GM19467 (cell line): ENCODE measurements at regions not wholly inside any gene's neighbourhood (a gene's known extent, or its start where the extent isn't known, plus 50 kb on each side); places are given as distances from the start of the nearest gene placed in this dataset.

Source experiments
- ATAC-seq: cut with Tn5 transposase; IDR thresholded peaks from one replicate; pipeline ENCODE4 v1.9.1; 2021; ENCODE audit warnings: mild to moderate bottlenecking, moderate library complexity; ENCODE audit not compliant: unreplicated experiment

DNA sequence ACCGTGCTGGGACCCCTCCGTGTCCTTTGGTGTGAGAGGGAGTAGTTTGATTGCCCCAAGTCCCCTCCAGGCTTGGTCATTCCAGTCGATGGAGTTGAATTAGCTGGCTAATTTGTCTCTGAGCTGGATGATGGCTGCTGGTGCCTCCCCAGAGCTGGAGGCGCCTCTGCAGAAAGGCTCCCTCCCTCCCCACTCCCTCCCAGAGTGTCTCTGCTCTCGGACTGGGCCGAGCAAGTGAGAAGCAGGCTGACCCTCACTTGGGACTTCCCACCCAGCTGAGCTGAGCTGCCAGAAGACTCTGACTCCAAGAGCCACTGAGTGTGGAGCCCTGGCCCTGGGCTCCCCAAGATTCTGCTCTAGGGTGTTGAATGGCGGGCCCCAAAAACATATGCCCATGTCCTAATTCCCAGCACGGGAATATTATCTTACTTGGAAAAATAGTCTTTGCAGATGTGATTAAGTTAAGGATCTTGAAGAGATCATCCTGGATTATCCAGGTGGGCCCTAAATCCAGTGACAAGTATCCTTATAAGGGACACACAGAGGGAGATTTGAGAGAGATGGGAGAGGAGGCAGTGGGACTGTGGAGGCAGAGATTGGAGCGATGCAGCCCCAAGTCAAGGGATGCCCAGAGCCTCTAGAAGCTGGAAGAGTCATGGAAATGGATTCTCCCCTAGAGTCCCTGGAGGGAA is 60.7 kb upstream of the TLE3 start:
- no peak for ATAC-seq

DNA sequence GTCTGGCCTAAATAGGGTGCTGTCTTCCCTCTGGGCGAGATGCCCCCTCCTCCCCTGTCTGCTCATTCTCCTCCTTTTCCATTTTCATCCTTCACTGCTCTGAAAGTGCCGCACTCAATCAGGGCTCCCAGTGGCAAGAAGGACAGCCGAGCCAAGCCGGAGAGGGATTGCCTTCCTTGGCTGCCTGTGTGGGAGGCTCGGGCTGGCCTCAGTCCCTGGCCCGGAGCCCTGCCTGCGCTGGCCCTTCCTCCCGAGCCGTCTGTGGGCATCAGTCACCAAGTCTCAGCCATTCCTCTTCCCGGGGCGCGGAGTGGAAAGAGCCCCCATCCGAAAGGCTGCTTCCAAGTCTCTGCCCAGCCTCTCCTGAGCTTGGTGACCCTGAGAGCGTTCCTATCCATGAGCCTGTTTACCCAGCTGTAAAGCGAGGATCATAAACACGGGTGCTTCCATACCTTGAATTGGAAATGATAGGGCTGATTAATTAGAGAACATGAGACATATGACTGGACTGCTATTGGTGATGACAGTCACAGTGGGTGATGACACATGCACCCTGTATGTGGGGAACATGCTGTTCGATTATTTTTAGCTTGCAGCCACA is 59.1 kb upstream of the TLE3 start:
- ATAC-seq = no peak

DNA sequence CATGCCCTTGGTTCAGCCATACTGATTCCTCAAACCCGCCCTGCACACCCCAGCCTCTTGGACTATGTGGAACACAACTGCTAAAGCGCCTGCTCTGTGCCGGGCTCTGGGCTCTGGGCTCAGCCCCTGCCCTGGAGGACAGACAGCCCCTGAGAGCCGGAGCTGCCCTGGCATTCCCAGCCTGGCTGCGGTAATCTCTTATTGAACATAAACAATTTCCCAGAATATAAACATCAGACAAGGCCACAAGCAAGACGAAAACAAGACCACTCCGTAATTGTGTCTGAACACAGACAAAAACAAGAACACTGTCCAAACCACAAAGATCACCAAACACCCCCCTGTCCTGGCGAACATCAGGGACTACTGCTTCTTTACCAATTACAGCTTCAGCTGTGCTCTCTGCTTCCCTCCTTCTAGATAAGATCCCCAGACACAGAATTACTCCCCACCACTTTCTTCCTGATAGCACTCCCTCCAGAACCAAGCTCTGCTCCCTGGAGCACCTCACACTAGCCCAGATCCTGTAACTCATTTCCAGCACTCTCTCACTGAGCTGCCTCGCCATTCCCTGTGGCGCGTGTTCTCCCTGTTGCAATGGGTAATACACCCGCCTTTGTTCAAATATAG is 57.1 kb upstream of the TLE3 start:
- ATAC-seq = no peak

DNA sequence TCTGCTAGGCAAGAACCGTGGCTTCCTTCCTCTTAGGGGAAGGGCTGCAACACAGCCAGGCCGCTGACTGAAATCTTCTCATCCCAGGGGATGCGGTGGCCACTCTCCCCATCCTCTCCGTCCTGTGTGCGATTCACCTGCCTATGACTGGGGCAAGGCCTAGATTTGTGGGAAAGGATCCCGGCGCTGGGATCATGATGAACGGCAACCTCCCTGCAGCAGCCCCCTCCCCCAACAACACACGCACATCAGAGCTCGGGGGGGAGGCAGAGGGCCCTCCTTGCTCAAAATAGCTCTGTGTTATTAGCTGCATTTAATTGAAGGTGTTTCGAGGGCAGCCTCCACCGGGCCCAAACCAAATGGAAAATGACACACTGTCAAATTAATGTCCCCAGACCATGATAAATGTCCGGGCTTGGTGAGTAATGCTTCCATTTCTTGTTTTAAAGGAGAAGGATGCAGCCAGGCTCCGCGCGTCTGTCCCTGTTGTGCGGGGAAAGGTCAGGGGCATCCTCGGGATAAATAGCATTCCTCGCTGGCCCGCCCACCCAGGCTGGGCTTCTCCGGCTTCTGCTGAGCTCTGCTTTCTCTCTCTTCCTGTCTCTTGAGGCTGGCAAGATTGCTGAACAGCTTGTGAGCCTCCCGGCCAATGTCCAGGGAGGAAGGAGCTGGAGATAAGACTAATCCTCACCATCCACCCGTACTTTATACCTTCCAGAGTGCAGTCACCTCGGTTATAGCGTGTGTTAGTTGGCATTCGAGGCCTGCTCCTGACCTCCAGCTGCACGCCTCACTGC is 56.4 kb upstream of the TLE3 start:
- ATAC-seq = no peak

DNA sequence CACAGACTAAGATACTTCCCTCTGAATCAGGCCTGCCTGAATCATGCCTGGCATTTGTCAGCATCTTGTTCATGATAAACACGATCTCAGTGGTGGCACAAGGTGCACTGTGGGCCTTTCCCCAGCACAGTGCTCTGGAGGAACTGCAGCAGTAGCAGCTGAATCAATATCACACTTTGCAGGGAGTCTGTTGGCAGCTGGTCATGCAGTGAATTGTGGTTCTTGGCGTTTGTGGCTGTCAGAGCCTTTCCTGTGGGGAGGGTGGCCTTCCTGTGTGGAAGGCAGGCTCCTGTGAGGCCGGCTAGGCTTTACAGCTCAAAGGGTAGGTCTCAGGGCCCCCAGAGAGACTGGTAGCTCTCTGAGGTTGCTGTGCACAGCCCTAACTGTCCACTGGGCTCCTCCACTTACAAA is 54.4 kb upstream of the TLE3 start:
- no peak for ATAC-seq

DNA sequence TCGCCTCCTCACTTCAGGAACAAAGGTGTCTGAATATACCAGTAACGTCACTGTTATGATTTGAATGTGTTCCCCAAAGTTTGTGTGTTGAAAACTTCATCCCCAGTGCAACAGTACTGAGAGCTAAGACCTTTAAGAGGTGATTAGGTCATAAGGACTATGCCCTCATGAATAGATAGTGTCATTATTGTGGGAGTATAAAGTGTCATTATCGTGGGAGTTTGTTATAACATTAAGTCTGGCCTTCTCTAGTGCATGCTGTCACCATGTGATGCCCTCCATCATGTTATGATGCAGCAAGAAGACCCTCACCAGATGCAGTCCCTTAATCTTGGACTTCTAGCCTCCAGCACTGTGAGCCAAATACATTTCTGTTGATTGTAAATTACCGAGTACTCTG is 53.7 kb upstream of the TLE3 start:
- no peak for ATAC-seq

DNA sequence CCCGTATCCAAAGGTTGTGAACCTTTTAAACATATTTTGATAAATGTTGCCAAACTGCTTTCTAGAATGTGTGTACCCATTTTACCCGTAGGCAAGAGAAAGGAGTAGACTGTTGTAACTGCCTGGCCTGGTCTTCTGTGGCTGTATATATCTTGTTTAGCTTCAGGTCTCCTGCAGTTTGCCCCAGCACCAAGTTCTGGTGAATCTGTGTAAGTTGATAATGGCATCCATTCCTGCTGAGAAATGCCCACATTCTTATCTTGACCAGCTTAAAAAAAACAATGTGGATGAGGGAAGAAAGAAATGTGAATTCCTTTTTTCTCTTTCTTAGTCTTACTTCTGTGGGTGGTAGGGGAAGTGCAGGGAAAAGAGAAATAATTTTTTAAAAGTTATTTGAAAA is 53.3 kb upstream of the TLE3 start:
- ATAC-seq = no peak

DNA sequence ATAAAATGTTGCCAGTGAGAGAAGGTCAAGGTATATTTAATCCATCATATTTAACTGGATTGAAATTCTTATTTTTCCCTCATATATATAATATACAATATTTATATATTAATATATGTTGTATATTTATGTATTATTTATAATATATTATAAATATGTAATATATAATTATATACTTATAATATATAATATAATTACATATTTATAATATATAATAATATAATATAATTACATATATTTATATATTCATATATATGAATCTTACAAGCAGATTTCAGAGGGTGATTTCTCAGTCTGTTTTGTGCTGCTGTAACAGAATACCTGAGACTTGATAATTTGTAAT is 52.7 kb upstream of the TLE3 start:
- ATAC-seq = no peak

DNA sequence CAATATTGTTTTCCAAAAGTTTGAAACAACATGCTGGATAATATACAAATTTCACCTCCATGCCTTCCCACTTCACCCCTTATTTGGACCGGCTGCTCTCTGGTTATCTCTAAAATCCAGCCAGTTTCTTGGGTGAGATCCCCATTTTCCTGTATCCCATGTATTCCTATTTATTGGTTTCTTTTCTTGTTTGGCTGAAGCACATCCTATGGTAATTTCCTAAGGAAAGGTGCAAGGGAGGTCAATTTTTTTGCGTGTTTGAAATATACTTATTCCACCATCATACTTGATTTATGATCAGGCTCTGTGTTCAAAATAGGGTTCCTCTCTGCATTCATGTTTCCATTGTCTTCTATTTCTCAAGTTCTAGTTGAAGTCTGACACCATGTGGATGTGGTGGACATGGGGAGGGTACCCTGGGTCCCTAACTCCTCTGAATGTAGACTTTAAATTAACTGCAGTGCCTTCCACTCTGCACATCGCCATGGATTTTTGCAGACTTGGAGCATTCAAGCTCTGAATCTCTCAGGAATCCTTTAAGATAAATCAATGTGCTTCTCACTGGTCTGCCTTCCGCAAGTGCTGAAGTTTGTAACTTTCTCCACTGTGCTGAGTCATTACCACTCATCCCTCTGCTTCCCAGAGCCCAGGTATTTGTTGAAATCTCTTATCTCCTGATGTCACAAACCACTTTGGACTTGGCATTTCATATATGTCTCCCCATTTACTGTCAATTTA is 52.1 kb upstream of the TLE3 start:
- no peak for ATAC-seq

DNA sequence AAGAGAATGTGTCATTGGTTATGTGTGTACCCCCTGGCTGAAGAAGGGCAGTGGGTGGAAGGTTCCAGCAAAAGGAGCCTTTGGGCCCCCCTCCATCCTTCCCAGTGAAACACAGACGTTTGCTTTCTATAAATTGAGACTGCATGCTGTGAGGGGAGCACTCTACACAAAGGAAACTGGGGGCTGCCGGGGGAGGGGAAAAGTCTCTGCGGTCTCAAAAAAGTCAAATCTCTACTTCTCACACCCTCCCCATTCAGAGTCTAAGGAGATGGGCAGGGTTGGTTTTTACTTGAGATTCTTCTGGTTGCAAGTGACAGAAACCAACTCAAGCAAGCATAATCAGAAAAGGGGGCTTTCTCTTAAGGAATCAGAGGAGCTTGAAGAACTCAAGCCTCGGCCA is 50.1 kb upstream of the TLE3 start:
- ATAC-seq = no peak
